ENCODE measurements at regions not wholly inside any gene's neighbourhood (a gene's known extent, or its start where the extent isn't known, plus 50 kb on each side); places are given as distances from the start of the nearest gene placed in this dataset.

GRCh38 chr14:98249476-98249875 lies 1022.5 kb downstream of the BCL11B start:
- TF ChIP-seq CTCF (IDR thresholded peaks at IDR 0.05; ENCODE audit: partially characterized antibody, unreplicated experiment), result no peak
- H3K27me3 Mint-ChIP-seq (ENCODE audit: unreplicated experiment), result peaks cover 2% of the 10 kb centered on the region
- H3K4me1 Mint-ChIP-seq (ENCODE audit: low read depth, unreplicated experiment), result no peaks in the 10 kb centered on the region
- no peak for DNase-seq
- H3K27ac Mint-ChIP-seq (ENCODE audit: unreplicated experiment), result no peak overlapping the region
- H3K4me3 Mint-ChIP-seq (ENCODE audit: unreplicated experiment), result no peak overlapping the region
- no peaks in the 10 kb centered on the region for H3K36me3 Mint-ChIP-seq (ENCODE audit: unreplicated experiment)
- no peaks in the 10 kb centered on the region for H3K9me3 Mint-ChIP-seq (ENCODE audit: unreplicated experiment)

DNA sequence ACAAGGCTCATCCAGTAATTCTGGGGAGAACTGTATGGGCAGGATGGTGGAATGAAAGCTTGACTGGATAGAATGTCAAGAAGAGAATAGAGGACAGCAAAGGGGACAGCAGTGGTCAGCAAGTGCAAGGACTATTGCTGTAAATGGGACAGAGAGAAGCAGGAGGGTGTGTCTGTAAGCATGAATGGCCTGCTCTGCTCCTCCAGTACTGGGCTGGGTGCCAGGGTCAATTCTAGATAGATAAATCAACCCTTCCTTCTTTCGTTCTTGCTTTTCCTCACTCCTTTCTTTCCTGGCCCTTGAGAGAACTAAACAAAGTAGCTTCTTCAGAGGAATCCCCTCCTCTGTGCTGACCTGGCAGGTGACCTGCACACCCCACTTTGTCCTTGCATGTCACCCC lies 1019.2 kb downstream of the BCL11B start:
- Mint-ChIP-seq H3K36me3 (ENCODE audit: unreplicated experiment) (no peaks in the 10 kb centered on the region), H3K27me3 (ENCODE audit: unreplicated experiment) (peaks cover 2% of the 10 kb centered on the region), H3K9me3 (ENCODE audit: unreplicated experiment) (no peaks in the 10 kb centered on the region), H3K27ac (ENCODE audit: unreplicated experiment) (no peak overlapping the region), H3K4me1 (ENCODE audit: low read depth, unreplicated experiment) (no peaks in the 10 kb centered on the region), H3K4me3 (ENCODE audit: unreplicated experiment) (no peak overlapping the region)
- no peak for DNase-seq
- no peak for TF ChIP-seq CTCF (IDR thresholded peaks at IDR 0.05; ENCODE audit: partially characterized antibody, unreplicated experiment)

- no peaks in the 10 kb centered on the region for H3K27me3 Mint-ChIP-seq (ENCODE audit: unreplicated experiment)
- no peak for DNase-seq
- no peaks in the 10 kb centered on the region for H3K9me3 Mint-ChIP-seq (ENCODE audit: unreplicated experiment)
- H3K4me1 Mint-ChIP-seq (ENCODE audit: low read depth, unreplicated experiment), result no peaks in the 10 kb centered on the region
- no peaks in the 10 kb centered on the region for H3K36me3 Mint-ChIP-seq (ENCODE audit: unreplicated experiment)
- H3K27ac Mint-ChIP-seq (ENCODE audit: unreplicated experiment), result no peak overlapping the region
- no peak overlapping the region for H3K4me3 Mint-ChIP-seq (ENCODE audit: unreplicated experiment)
- TF ChIP-seq CTCF (IDR thresholded peaks at IDR 0.05; ENCODE audit: partially characterized antibody, unreplicated experiment), result no peak
These were observed 1012.1 kb downstream of the BCL11B start for GRCh38 chr14:98259881-98260280.

GRCh38 chr14:98262566-98262965 lies 1009.4 kb downstream of the BCL11B start:
- Mint-ChIP-seq H3K27me3 (ENCODE audit: unreplicated experiment) (no peaks in the 10 kb centered on the region), H3K4me1 (ENCODE audit: low read depth, unreplicated experiment) (no peaks in the 10 kb centered on the region), H3K36me3 (ENCODE audit: unreplicated experiment) (no peaks in the 10 kb centered on the region), H3K27ac (ENCODE audit: unreplicated experiment) (no peak overlapping the region), H3K9me3 (ENCODE audit: unreplicated experiment) (peaks cover 1% of the 10 kb centered on the region), H3K4me3 (ENCODE audit: unreplicated experiment) (no peak overlapping the region)
- no peak for TF ChIP-seq CTCF (IDR thresholded peaks at IDR 0.05; ENCODE audit: partially characterized antibody, unreplicated experiment)
- no peak for DNase-seq

DNA sequence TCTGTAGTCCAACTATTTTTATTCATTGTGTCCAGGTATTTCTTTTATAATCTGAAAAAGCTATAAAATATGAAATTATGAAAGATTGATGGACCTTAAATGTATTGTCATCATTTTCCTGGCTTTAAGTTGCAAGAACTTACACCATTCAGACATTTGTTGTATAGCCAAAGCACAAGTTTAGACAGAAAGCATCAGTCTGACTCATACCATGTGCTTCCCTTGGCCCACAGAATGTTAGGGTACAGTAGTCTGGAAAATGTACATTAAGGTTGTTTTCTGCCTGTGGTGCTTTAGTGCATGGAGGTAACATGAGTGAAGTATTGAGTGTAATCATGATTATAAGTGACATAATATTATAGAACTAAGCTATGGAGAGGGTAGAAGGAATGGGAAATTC lies 1002.5 kb downstream of the BCL11B start:
- H3K27me3 Mint-ChIP-seq (ENCODE audit: unreplicated experiment), result no peaks in the 10 kb centered on the region
- no peak overlapping the region for H3K27ac Mint-ChIP-seq (ENCODE audit: unreplicated experiment)
- no peak for TF ChIP-seq CTCF (IDR thresholded peaks at IDR 0.05; ENCODE audit: partially characterized antibody, unreplicated experiment)

More for the DNA sequence above, 1002.5 kb downstream of the BCL11B start:
- Mint-ChIP-seq H3K9me3 (ENCODE audit: unreplicated experiment) (peaks cover 1% of the 10 kb centered on the region), H3K36me3 (ENCODE audit: unreplicated experiment) (no peaks in the 10 kb centered on the region), H3K4me3 (ENCODE audit: unreplicated experiment) (no peak overlapping the region), H3K4me1 (ENCODE audit: low read depth, unreplicated experiment) (no peaks in the 10 kb centered on the region)
- no peak for DNase-seq
